Common myeloid progenitor, CD34-positive (primary cell): ENCODE measurements at regions not wholly inside any gene's neighbourhood (a gene's known extent, or its start where the extent isn't known, plus 50 kb on each side); places are given as distances from the start of the nearest gene placed in this dataset.

Experiments
- CTCF ChIA-PET: fragments of 350-600 bp; sonication (Branson Sonifier 250); formaldehyde crosslinking; loops from one replicate; lab custom pipeline; 2021; ENCODE audit warnings: antibody characterized with exemption; lab: Charles Lee
- POLR2A ChIA-PET: fragments of 350-600 bp; sonication (Branson Sonifier 250); formaldehyde crosslinking; loops from one replicate; lab custom pipeline; 2021; ENCODE audit warnings: antibody characterized with exemption; lab: Charles Lee
- DNase-seq, 3 donors: peaks; one replicate each; pipeline versions ENCODE4 v3.0.0 to v3.0.0-alpha.2; 2013
- H3K27ac ChIP-seq, 2 experiments: 1 replicate in 1 of 2; 2 replicates in 1 of 2; pipeline ENCODE4 v1.7.0; 2013; ENCODE audit warnings: inconsistent platforms in 2 of 2, low read length in 2 of 2, mild to moderate bottlenecking in 2 of 2, low read depth in 1 of 2, moderate library complexity in 1 of 2; ENCODE audit not compliant: severe bottlenecking in 2 of 2, insufficient read depth in 1 of 2, poor library complexity in 1 of 2
- H3K27me3 ChIP-seq, 5 experiments: replicated peaks in 2 of 5; 1 replicate in 3 of 5; 2 replicates in 2 of 5; pipeline versions ENCODE4 v1.6.1 to v1.7.0; 2013; ENCODE audit warnings: low read length in 4 of 5, mild to moderate bottlenecking in 2 of 5, moderate library complexity in 2 of 5, inconsistent platforms in 1 of 5; ENCODE audit not compliant: insufficient read depth in 5 of 5, control insufficient read depth in 4 of 5
- H3K36me3 ChIP-seq, 4 experiments: 1 replicate in 2 of 4; 2 replicates in 2 of 4; pipeline versions ENCODE4 v1.6.1 to v1.7.0; 2013; ENCODE audit warnings: low read length in 3 of 4, control low read depth in 1 of 4, mild to moderate bottlenecking in 1 of 4; ENCODE audit not compliant: control insufficient read depth in 4 of 4, insufficient read depth in 4 of 4
- H3K4me1 ChIP-seq, 4 experiments: 1 replicate in 3 of 4; 2 replicates in 1 of 4; pipeline versions ENCODE4 v1.6.1 to v1.7.1; 2013; ENCODE audit warnings: low read length in 3 of 4, mild to moderate bottlenecking in 3 of 4, control low read depth in 1 of 4, inconsistent platforms in 1 of 4, moderate library complexity in 1 of 4; ENCODE audit not compliant: control insufficient read depth in 4 of 4, insufficient read depth in 4 of 4; ENCODE audit errors: control extremely low read depth in 1 of 4
- H3K4me3 ChIP-seq, 7 experiments: 1 replicate in 4 of 7; 2 replicates in 3 of 7; pipeline versions ENCODE4 v1.5.1 to v1.7.0; 2013; ENCODE audit warnings: mild to moderate bottlenecking in 7 of 7, low read length in 6 of 7, moderate library complexity in 6 of 7, inconsistent platforms in 2 of 7, low read depth in 2 of 7, control low read depth in 1 of 7; ENCODE audit not compliant: insufficient read depth in 4 of 7, control insufficient read depth in 1 of 7; ENCODE audit errors: extremely low read depth in 1 of 7
- H3K9me3 ChIP-seq, 5 experiments: 1 replicate in 4 of 5; 2 replicates in 1 of 5; pipeline versions ENCODE4 v1.6.1 to v1.7.1; 2013; ENCODE audit warnings: low read length in 4 of 5, mild to moderate bottlenecking in 2 of 5, inconsistent platforms in 1 of 5, low read depth in 1 of 5, moderate library complexity in 1 of 5; ENCODE audit not compliant: control insufficient read depth in 4 of 5, insufficient read depth in 2 of 5; ENCODE audit errors: control extremely low read depth in 1 of 5
- WGBS: methylation state at CpG from one replicate; pipeline ENCODE4 v1.1.5; 2013; ENCODE audit not compliant: insufficient coverage; 5-methylcytosine and 5-hydroxymethylcytosine counted together

- POLR2A ChIA-PET, result no interaction called here
- H3K4me1 ChIP-seq, result no peaks in the 10 kb centered on the region
- WGBS, result 68% methylated on average over 2 of the region's 2 CpGs
- no peak overlapping the region for H3K27ac ChIP-seq
- H3K4me3 ChIP-seq, result no peak overlapping the region
- CTCF ChIA-PET, result no interaction called here
- no peak for DNase-seq
- H3K27me3 ChIP-seq, result no peaks in the 10 kb centered on the region
- H3K36me3 ChIP-seq, result no peaks in the 10 kb centered on the region
- H3K9me3 ChIP-seq, result peaks cover 0 to 4% (median 0%) of the 10 kb centered on the region in 5 experiments
Measured at GRCh38 chr1:218101409-218101808, 183.7 kb upstream of the RRP15 start.

GRCh38 chr1:218108034-218108433 is 177.1 kb upstream of the RRP15 start:
- POLR2A ChIA-PET, result no interaction called here
- no peak overlapping the region for H3K27ac ChIP-seq
- no peaks in the 10 kb centered on the region for H3K27me3 ChIP-seq
- H3K4me1 ChIP-seq, result no peaks in the 10 kb centered on the region
- no peak overlapping the region for H3K4me3 ChIP-seq
- no peaks in the 10 kb centered on the region for H3K9me3 ChIP-seq
- no peaks in the 10 kb centered on the region for H3K36me3 ChIP-seq
- WGBS, result no CpG with 5 or more reads among the region's 3 CpGs
- CTCF ChIA-PET, result no interaction called here
- DNase-seq, result no peak

- no peak overlapping the region for H3K4me3 ChIP-seq
- no peak overlapping the region for H3K27ac ChIP-seq
- CTCF ChIA-PET, result interaction anchor here (0.6 kb wide), 1 partner anchor 685 kb away, joined by 3 read pairs; no protein-coding TSS in a partner anchor
- H3K36me3 ChIP-seq, result no peaks in the 10 kb centered on the region
- no peaks in the 10 kb centered on the region for H3K9me3 ChIP-seq
- WGBS, result no CpG with 5 or more reads among the region's 1 CpG
- POLR2A ChIA-PET, result no interaction called here
- no peaks in the 10 kb centered on the region for H3K4me1 ChIP-seq
- no peak for DNase-seq
- no peaks in the 10 kb centered on the region for H3K27me3 ChIP-seq
Measured at GRCh38 chr1:218112862-218113261, 172.2 kb upstream of the RRP15 start.

GRCh38 chr1:218123968-218124367 is 161.1 kb upstream of the RRP15 start:
- 20% methylated on average over 3 of the region's 4 CpGs for WGBS
- H3K27ac ChIP-seq, result no peak overlapping the region
- CTCF ChIA-PET, result no interaction called here
- POLR2A ChIA-PET, result no interaction called here
- no peak overlapping the region for H3K4me3 ChIP-seq
- no peak for DNase-seq
- H3K9me3 ChIP-seq, result no peaks in the 10 kb centered on the region
- no peaks in the 10 kb centered on the region for H3K36me3 ChIP-seq
- no peaks in the 10 kb centered on the region for H3K4me1 ChIP-seq
- no peaks in the 10 kb centered on the region for H3K27me3 ChIP-seq

- Histone ChIP-seq H3K4me1 (no peaks in the 10 kb centered on the region), H3K27ac (no peak overlapping the region), H3K9me3 (peaks cover 0 to 1% (median 0%) of the 10 kb centered on the region in 5 experiments), H3K4me3 (no peak overlapping the region), H3K36me3 (no peaks in the 10 kb centered on the region), H3K27me3 (no peaks in the 10 kb centered on the region)
- WGBS, result 92% methylated on average over 4 of the region's 6 CpGs
- no peak for DNase-seq
- POLR2A ChIA-PET, result no interaction called here
- CTCF ChIA-PET, result no interaction called here
Measured at GRCh38 chr1:218135371-218135770, 149.7 kb upstream of the RRP15 start.

GRCh38 chr1:218139761-218140160 is 145.3 kb upstream of the RRP15 start:
- no peaks in the 10 kb centered on the region for H3K36me3 ChIP-seq
- WGBS, result 73% methylated on average over 4 of the region's 4 CpGs
- no peak overlapping the region for H3K4me3 ChIP-seq
- H3K27ac ChIP-seq, result no peak overlapping the region
- H3K9me3 ChIP-seq, result no peaks in the 10 kb centered on the region
- POLR2A ChIA-PET, result no interaction called here
- H3K27me3 ChIP-seq, result no peaks in the 10 kb centered on the region
- DNase-seq, result no peak
- no peaks in the 10 kb centered on the region for H3K4me1 ChIP-seq
- CTCF ChIA-PET, result no interaction called here

GRCh38 chr1:218156595-218156994 is 128.5 kb upstream of the RRP15 start:
- 10% methylated on average over 13 of the region's 15 CpGs for WGBS
- ChIA-PET CTCF (no interaction called here), POLR2A (interaction anchor here (0.6 kb wide), 2 partner anchors 9 to 1029 kb away, joined by 3 to 4 read pairs; no protein-coding TSS in a partner anchor)
- Histone ChIP-seq H3K27ac (no peak overlapping the region), H3K4me3 (no peak overlapping the region), H3K9me3 (no peaks in the 10 kb centered on the region), H3K36me3 (no peaks in the 10 kb centered on the region), H3K27me3 (peaks cover 12 to 57% (median 21%) of the 10 kb centered on the region in 5 experiments), H3K4me1 (no peaks in the 10 kb centered on the region)
- DNase-seq, result no peak
